ENCODE measurements at regions not wholly inside any gene's neighbourhood (a gene's known extent, or its start where the extent isn't known, plus 50 kb on each side); places are given as distances from the start of the nearest gene placed in this dataset.

DNA sequence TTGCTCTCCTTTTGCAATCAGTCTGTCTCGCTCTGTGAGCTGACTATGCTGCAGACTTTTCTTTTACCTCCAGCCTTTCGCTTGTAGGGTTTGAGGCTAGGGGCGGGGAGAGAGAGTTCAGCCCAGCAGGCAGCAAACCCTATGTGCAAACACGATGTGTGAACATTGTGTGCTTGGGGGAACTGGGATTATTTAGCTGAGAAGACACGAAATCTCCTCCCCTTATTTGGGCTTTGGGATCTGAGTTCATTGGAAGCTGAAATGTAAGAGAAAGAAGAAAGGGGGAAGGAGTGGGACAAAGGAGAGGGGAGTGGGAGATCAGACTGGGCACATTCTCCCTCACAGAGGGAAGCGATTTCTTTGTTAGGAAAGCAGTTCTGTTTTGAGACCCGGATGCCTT, 189.6 kb upstream of the TNP1 start:
- no peak for DNase-seq

DNA sequence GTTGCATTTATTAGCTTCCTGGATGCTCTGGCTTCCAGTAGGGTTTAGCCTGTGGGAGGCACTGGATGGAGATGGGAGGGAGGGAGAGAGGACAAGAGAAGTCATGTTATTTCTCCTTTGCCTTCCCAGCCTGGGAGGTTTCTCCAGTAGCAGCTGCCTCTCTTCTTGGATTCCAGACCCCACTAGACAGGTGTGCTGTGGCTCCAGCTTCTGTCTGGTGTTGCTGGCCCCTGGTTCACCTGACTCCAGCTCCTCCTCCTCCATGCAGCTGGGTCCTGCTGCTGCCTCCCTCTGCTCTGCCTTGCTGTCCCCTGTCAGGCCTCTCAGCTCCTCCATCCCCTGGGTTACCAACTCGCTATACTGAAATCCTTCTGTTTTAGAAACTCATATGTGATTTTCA, 188.9 kb upstream of the TNP1 start:
- no peak for DNase-seq

DNA sequence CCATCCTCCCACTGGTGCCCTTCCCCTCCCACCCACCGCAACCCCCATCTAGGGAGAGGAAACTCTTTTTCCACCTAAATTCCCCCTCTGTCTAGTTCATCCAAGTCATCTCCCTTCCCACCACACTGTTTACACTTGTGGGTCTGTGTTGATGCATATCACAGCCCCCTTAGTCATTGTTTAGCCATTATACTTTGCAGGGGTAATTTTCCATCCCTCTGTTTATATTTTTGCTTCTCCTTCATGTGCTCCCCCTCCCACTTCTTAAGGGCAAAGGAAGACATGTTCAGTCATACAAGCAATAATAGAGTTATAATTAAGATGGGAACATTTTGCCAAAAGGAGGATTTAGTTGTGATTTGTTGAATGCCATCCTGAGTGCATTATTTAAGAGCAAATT, 187.8 kb upstream of the TNP1 start:
- no peak for DNase-seq

DNA sequence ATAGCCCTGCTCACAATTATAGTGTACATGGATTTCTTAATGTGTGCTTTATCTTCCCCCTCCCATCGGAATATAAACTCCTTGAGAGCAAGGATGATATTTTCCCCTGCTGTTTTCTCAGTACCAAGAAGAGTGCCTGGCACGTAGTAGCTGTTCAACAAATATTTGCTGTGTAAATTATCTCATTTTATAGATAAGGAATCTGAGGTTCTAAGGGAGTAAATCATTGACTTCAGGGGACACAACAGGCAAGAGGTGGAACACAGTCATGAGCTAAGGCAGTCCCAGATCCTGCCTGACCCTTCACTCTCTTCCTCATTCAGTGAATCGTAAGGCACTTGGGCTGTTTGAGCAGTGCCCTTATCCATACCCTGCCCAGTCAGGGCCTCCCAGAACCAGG, 187.3 kb upstream of the TNP1 start:
- no peak for DNase-seq

DNA sequence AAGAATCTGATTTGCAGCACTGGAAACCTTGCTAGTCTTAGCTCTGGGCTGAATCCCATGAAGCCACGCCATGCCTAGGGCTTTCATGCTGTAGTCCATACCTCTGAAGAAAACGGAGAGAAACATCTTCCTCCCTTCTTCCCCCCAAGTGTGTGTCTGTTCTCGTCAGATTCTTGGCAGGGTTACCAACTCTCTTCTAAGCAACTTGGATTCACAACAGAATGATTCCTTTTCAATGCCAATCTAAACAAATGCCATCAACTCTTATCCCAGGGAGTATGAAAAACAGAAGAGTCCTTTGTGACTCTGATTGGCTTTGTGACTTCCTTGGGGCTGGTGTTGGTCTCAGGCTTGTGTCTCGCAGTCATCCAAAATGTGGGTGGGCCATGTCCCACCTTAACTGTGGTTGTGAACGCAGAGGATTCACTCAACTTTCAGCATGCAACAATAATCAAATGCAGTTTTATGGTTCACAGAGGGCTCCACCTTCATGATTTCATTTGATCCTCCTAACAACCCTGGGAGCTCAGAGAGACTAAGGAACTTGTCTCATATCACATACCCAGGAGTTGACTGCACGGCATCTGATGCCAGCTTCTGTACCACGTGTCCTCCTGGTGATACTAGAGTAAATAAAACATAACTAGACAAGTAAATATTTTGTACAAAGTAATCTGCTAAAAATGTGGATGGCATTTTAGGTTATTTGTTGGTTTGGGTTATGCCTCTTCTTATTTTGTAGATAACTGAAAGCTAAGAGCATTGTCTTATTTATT, 186.0 kb upstream of the TNP1 start:
- no peak for DNase-seq

DNA sequence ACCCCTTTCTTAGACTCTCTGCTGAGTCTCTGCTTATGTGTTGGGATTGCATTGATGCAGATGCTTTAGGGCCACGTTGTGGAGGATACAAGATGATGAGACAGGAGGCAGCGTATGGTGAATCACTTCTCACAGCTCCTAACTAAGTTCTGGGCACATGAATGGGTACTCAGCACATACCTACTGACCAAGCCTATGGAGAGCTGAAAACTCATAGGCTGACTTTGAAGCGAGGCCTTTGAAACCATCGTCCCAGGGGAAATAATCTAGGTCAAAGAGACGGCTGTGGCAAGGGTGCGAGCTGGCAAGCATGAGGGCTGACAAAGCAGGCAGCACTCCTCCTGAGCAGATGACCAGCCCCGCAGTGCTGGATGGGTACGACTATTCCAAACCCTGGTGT, 180.2 kb upstream of the TNP1 start:
- DNase-seq = no peak

DNA sequence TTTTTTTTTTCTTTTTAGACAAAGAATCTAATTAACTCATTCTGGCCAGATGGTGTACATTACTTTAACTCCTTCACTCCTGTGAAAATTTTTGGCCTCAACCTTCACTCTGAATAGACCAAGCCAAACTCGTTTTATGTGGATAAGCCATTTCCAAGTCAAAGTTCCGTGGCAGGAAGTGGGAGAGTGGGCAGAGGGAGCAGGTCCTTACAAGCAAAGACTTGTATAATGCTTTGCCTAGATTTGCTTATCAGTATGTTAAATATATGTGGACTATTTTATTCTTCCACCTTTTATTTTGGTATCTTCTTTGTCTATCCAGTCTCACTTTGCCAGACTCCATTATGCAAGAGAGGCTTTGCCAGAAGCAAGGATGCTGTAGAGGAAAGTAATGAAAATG, 178.1 kb upstream of the TNP1 start:
- DNase-seq = no peak

DNA sequence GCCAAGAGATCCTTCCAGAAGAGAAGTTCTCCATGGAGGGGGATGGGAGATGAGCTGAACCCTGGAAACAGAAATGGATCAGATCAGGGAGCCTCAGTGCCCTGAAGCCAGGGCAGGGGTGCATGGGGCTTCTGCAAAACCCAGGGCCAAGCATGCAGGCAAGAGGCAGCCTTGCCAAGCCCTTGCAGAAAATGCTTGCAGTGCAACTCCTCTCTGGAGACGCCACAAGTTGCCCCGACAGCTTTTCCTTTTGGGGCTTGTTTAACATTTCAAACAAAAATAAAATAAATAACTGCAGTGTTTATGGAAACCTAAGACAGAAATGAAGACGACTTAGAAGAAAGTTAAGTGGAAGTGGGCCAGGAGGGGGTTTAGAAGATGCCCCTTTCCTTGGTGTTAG, 177.5 kb upstream of the TNP1 start:
- DNase-seq = no peak

DNA sequence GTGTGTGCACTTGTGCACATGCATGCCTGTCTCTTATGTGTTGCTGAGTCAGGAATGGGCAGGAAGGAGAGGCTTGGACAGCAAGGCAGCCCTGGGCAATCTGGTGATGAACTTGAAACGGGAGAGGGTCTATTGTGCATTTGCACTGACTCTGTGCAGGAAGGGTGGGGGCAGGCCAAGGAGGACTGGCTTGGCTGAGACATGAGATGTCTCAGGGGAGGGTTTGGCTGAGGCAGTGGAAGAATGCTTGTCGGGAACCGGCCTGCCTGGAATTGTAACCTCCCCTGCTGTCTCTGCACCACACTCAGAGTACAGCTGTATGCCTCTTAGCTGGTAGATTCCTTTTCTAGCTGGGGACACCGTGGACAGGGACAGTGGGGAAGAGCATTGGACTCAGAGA, 176.1 kb upstream of the TNP1 start:
- no peak for DNase-seq

DNA sequence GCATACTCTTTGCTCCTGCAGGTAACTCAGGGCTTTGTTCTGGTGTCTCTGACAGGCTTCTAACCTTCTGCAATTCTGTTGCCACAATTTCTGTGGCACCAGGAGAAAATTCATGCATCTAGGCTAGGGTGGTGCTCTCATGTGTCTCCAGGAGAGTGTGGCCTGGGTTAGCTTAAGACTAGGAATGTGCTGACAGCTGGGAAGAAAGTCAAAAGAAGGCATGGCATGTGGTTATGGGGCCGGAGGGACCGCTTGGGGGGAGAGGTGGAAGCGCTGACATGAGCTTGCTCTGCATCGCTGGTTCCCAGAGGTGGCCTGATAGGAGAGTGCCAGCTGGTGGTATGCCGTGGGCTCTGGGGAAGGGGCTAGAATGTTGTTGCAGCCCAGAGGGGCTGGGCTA, 173.3 kb upstream of the TNP1 start:
- DNase-seq = no peak

DNA sequence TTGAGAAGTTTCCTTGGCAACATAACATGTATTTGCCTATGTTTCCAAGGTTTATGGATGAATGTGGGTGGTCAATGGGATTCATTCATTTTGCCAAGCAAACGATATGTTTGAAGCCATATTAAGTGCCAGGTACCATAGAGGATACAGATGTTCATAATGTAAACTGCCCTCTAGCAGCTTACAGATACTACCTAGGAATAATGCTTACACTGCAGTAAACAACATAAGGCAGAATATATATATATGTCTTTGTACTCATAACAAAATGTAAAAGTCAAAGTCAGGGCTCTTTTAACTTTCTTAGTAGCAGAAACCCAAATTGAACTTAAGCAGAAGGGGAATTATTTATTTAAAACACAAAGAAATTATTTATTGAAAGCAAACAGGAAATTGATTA, 171.6 kb upstream of the TNP1 start:
- DNase-seq = no peak

DNA sequence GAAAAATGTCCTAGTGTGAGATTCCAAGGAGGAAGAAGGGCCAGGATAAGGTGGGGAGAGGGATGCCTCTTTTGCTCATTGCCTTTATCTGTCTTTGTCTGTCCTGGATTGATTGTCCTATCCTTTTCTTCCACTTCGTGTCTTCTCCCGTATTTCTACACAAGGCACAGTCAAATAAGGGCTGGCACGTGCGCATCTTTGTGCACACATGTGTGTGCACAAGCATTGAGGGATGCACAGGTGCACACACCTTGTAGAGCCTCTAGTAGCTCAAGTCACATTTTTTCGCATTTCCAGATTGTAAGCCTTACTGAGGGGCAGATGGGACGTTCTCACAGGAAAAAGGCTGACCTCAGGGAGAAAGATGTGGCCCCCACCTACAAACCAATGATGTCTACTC, 170.2 kb upstream of the TNP1 start:
- DNase-seq = no peak

DNA sequence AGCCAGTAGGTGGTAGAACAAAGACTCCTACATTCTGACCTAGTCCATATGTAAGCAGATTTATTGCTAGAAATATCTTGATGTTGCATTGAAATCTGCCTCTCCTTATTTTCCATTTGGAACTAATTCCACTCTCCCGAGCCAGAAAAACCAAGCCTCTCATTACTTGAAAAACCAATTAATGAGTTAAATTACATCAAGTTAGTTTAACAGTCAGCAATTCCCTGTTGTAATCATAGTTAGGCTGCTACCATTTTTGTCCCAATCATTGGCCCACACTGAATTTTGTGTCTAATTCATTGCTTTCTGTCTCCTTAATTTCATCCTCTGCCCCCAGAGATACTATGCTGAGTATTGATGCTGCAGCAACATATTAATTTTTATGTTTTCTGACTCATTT, 168.3 kb upstream of the TNP1 start:
- DNase-seq = no peak

DNA sequence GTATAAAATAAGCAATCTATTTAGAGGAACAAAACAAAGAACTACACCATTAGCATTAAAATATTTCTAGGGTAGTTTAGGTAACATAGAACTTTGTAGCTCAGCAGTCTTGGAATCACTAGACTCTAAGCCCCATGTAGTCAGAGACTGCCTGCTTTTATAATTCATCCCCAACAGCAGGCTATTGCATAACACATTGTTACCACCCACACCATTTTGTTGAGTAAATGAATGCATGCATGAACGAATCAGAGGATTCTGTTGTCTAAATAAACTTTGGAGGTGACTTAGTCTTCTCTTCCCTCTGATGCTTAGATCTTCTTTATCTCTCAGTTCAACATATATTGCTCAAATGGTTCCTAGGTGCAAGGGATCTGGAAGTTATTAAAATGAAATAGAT, 167.6 kb upstream of the TNP1 start:
- DNase-seq = no peak

DNA sequence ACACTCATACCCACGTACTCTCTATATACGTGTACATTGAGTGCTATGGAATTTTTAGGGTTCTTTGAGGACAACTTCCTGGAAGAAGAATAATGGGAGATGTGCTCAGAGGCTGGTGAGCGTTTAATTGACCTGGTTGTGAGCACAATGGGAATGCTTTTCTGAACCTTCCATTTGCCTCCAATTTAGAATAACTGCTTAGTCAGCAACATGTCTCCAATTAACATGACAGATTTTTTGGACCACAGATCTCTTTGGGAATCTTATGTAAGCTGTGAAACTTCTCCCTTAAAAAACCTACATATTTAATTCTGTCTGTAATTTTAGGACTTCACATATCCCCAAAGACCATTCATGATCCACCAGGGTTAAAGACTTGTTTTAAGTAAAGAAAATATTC, 166.7 kb upstream of the TNP1 start:
- DNase-seq = no peak

DNA sequence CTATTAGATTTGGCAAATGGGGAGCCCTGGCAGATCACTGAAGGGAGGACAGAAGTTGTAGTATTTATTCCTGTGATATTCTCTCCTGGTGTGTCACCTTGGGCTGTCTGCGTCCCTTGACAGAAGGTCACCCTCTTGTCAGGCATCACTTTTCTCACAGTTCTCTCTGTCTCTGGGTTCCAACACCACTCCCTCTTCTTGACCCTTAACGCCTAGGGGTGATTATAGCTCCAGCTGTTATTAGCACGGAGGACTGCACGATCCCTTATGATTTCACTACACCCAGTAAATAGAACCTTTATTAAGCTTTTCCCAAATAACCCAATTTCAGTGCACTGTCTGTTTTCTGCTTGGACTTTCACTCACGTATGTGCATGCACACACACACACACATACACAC, 166.3 kb upstream of the TNP1 start:
- no peak for DNase-seq

DNA sequence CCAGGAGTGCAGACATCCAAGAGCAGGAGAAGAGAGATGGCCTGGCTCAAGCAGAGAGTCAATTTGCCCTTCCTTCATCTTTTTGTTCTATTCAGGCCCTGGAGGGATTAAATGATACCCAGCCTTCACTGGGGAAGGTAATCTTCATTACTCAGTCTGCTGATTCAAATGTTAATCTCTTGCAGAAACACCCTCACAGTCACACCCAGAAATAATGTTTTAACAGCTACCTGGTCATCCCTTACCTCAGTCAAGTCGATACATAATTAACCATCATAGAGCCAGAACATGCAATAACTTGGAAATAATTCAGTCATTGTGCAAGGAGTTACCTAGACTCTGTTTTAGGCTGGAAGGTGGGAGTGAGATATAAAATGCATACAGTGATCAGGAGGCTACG, 163.7 kb upstream of the TNP1 start:
- no peak for DNase-seq

DNA sequence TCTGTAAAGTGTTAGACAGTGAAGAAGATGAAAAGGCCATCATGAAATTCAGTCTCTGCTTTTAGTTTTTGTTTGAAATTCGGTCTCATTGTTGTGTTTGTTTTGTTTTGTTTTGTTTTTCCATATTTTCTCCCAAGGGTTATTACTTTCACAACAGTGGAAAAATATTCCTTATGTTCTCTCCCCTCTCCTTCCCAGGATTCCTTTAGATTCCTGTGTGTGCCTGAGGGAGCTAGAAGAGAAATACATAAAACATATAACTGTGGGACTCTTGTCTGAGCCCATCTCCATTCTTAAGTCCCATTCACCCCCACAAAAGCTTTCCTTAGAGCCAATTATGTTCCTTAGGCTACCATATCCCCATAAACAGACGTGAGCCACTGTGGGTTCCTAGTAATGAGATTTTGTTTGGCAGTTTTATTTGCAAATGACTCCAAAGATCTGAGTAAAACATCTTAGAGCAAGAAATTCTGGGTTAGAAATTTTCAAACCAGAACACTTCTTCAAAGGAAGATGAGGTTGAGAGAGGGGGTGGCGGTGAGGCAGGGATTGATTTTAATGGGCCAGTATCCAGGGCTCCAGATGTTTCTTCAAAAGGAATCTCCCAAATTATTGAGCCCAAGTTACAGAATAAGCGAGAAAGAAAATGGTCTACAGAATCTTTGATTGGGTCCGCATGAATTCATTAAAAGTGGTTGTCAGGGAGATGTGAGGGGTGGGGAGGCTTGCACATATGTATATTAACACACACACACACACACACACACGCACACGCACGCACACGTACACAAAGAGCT, 157.8 kb upstream of the TNP1 start:
- DNase-seq = no peak

DNA sequence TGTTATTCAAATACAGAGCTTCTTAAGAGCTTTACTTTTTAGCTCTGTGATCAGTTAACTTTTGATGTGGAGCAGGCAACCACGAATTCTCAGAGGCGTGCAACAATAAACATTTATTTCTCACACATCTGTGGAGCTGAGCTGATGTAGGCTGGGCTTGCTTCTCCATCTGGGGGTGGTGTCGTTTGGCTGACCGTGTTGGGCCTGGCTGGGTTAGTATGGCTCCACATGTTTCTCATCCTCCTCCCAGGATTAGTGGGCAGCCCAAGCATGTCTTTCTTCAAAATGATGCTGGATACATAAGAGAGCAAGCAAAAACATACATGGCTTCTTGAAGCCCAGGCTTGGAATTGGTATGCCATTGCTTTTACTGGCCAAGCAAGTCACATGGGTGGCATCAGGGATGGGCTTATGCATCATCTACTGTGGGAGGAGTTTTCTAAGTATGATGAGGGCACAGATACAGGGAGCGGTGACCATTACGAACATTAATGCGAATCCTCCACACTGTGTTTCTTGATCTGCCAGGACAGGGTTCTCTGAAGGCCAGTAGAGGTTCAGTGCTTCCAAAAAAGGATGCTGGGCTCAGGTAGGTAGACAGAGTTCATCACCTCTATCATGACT, 157.0 kb upstream of the TNP1 start:
- no peak for DNase-seq

DNA sequence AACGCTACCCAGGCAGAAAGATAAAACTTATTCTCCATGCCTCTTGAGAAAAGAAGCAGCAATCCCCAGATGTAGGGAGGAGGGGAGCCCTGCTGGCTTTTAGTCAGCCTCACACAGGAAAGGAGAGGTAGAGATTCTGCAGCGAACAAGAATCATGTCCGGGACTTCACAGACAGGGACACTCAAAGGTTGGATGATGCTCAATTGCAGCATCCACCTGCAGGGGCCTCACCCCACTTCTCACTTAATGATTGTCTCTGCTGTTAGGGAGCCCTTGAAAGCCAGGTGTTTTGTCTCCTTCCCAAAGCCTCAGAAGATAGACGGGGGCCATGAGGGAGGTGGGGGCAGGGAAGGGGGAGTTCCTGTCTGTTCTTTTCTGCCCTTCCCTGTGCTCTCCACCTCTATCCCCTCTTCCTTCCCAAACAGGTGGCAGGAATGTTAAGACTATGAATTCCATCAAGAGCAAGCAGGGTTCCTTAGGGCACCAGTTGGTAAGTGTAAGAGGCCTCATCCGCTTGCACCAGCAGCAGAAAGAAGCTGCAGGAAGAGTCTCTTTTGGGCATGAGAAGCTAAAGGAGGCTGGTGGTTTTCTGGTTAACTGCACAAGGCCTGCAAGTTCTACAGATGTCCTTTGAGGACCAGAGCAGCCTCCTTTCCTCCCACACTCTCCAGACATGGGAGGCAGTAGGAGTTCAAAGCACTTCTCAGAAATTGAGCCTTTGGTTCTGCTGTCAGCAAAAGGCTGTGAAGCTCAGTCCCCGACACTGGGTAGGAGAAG, 154.7 kb upstream of the TNP1 start:
- DNase-seq = no peak

DNA sequence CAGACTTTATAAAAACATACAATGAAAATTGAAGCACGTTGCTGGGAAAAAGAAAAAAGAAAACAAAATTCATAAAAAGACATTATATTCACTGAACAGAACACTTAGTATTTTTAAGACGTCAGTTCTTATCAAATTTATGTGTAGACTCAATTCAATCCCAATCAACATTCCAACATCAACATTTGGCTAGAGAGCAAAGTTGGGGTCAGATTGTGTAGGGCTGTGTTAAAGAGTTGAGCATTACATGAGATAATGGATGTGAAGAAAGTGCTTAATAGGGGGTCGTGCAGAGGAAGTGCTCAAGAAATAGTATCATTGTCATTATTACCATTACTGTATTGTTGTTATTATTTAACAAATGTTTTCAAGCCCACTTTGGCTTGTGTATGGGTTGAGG, 154.1 kb upstream of the TNP1 start:
- DNase-seq = no peak

DNA sequence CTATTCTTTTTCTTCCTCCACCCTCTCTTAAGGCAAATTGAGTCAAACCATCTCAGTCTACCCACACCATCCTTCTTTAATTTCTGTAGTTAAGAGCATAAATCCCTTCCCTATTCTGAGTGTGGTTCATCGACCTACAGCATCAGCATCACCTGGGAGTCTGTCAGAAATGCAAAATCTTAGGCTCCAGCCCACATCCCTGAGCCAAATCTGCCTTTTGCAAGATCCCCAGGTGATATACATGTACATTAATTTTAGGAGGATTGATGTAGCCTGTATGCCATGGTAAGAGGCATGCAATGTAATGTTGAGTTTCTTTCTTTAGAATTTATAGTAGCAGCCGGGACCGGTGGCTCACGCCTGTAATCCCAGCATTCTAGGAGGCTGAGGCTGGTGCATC, 151.7 kb upstream of the TNP1 start:
- DNase-seq = no peak

DNA sequence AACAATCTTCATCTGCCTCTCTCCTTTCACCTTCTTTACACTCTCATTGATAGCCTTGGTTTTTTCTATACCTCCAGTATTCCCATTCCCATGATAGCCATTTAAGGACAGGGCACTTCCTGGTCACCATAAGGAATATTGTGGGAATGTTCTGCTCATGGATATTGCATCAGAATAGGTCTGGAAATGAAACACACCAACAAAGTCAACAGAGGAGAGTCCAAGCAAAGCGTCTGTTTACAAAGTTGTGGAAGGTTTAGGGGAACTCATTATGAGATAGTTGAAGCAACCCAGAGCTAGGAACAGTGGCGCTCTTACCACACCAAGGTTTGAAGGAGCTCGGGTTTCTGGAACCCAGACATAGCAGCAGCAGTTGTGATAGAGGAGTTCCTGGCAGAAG, 150.3 kb upstream of the TNP1 start:
- DNase-seq = no peak

DNA sequence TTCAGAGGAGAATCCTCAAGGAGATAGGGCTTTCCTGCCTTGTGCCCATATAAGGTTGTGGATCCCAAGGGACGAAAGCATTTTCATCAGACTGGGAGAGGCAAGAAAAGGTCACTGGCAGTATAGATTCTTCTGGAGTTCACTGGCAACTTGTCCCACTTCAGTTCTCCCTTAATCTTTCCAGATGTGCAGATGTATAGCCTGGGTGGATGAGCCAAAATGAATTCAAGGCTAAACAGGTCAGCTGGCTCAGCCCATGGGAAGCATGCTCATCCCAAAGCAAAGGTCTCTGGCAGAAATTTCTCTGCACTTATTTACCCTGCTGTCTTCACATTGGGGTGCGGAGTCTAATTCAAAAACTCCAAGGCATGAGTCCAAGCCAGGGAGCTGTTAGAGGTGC, 148.9 kb upstream of the TNP1 start:
- DNase-seq = no peak

Data from stimulated activated CD4-positive, alpha-beta T cell treated with anti-CD3 and anti-CD28 coated beads, Interleukin-15, amount 100 ng/mL, for 24 hours (primary cell).